ENCODE measurements at regions not wholly inside any gene's neighbourhood (a gene's known extent, or its start where the extent isn't known, plus 50 kb on each side); places are given as distances from the start of the nearest gene placed in this dataset.

- H3K9me3 ChIP-seq: no peaks in the 10 kb centered on the region
- DNase-seq (ENCODE audit: low spot score in 2 of 2): no peak
Measured at GRCh38 chr1:214943054-214943453, 139.5 kb upstream of the KCNK2 start.

GRCh38 chr1:214946615-214947014, 135.9 kb upstream of the KCNK2 start:
- no peak for DNase-seq (ENCODE audit: low spot score in 2 of 2)
- Histone ChIP-seq H3K9me3 (no peaks in the 10 kb centered on the region), H3K27ac (no peak overlapping the region), H3K27me3 (no peaks in the 10 kb centered on the region), H3K4me3 (no peak overlapping the region), H3K36me3 (no peaks in the 10 kb centered on the region), H3K4me1 (no peaks in the 10 kb centered on the region)
- no peak for TF ChIP-seq CTCF (IDR thresholded peaks at IDR 0.05)
- no peak for TF ChIP-seq POLR2AphosphoS5 (IDR thresholded peaks at IDR 0.05)
- no peak for TF ChIP-seq POLR2A (IDR thresholded peaks at IDR 0.05)
- intact Hi-C loops (cut with DNase I; ENCODE audit: low total_unique reads): no loop called here

More at GRCh38 chr1:214943054-214943453, 139.5 kb upstream of the KCNK2 start:
- H3K4me1 ChIP-seq: no peaks in the 10 kb centered on the region
- TF ChIP-seq CTCF (IDR thresholded peaks at IDR 0.05) (no peak), POLR2A (IDR thresholded peaks at IDR 0.05) (no peak), POLR2AphosphoS5 (IDR thresholded peaks at IDR 0.05) (no peak)
- intact Hi-C loops (cut with DNase I; ENCODE audit: low total_unique reads): no loop called here
- no peak overlapping the region for H3K4me3 ChIP-seq
- H3K36me3 ChIP-seq: no peaks in the 10 kb centered on the region
- no peaks in the 10 kb centered on the region for H3K27me3 ChIP-seq
- no peak overlapping the region for H3K27ac ChIP-seq

- intact Hi-C loops (cut with DNase I; ENCODE audit: low total_unique reads): no loop called here
- no peaks in the 10 kb centered on the region for H3K4me1 ChIP-seq
- no peak for TF ChIP-seq POLR2A (IDR thresholded peaks at IDR 0.05)
- TF ChIP-seq CTCF (IDR thresholded peaks at IDR 0.05): no peak
- no peak for TF ChIP-seq POLR2AphosphoS5 (IDR thresholded peaks at IDR 0.05)
- DNase-seq (ENCODE audit: low spot score in 2 of 2): no peak
- H3K9me3 ChIP-seq: no peaks in the 10 kb centered on the region
- no peaks in the 10 kb centered on the region for H3K36me3 ChIP-seq
- H3K27ac ChIP-seq: no peak overlapping the region
- H3K27me3 ChIP-seq: no peaks in the 10 kb centered on the region
- H3K4me3 ChIP-seq: no peak overlapping the region
Measured at GRCh38 chr1:214952648-214953047, 129.9 kb upstream of the KCNK2 start.

GRCh38 chr1:214953901-214954616, 128.5 kb upstream of the KCNK2 start:
- Histone ChIP-seq H3K4me1 (no peaks in the 10 kb centered on the region), H3K27ac (no peak overlapping the region)

More at GRCh38 chr1:214953901-214954616, 128.5 kb upstream of the KCNK2 start:
- Histone ChIP-seq H3K27me3 (no peaks in the 10 kb centered on the region), H3K9me3 (no peaks in the 10 kb centered on the region), H3K4me3 (no peak overlapping the region), H3K36me3 (no peaks in the 10 kb centered on the region)
- TF ChIP-seq CTCF (IDR thresholded peaks at IDR 0.05) (no peak), POLR2A (IDR thresholded peaks at IDR 0.05) (no peak), POLR2AphosphoS5 (IDR thresholded peaks at IDR 0.05) (no peak)
- intact Hi-C loops (cut with DNase I; ENCODE audit: low total_unique reads): no loop called here
- DNase-seq (ENCODE audit: low spot score in 2 of 2): no peak

All from breast epithelium (tissue), 4 donors.